GM21717 (cell line): ENCODE measurements at regions not wholly inside any gene's neighbourhood (a gene's known extent, or its start where the extent isn't known, plus 50 kb on each side); places are given as distances from the start of the nearest gene placed in this dataset.
A peak's percentile ranks its signal among the peaks of the same experiment; 100 is the strongest.

Source experiments
- ATAC-seq: cut with Tn5 transposase; IDR thresholded peaks from one replicate; pipeline ENCODE4 v1.9.1; 2021; ENCODE audit warnings: mild to moderate bottlenecking, moderate library complexity; ENCODE audit not compliant: unreplicated experiment

DNA sequence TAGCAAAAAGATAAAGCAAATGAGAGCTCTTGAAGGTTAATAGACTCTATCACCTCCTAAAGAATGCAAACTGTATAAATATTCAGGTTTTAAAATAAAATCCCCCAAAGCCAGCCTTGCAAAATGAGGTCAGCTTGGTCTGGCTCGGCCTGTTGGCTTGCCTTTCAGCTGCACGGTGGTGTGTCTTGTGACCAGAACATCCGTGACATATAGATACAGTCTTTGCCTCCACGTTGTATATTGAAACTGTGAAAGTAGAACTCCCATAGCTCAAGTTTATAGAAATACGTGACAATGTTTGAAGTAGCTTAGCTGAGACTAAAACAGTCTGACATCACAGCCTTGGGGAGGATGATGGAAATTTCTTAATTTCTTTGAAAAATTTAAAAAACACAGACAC, 236.6 kb upstream of the MYOCD start:
- ATAC-seq, result no peak

- ATAC-seq, result peak; percentile 90
Observed at GRCh38 chr17:12431188-12431587, 234.5 kb upstream of the MYOCD start.

GRCh38 chr17:12438212-12438611, 227.5 kb upstream of the MYOCD start:
- ATAC-seq, result no peak

DNA sequence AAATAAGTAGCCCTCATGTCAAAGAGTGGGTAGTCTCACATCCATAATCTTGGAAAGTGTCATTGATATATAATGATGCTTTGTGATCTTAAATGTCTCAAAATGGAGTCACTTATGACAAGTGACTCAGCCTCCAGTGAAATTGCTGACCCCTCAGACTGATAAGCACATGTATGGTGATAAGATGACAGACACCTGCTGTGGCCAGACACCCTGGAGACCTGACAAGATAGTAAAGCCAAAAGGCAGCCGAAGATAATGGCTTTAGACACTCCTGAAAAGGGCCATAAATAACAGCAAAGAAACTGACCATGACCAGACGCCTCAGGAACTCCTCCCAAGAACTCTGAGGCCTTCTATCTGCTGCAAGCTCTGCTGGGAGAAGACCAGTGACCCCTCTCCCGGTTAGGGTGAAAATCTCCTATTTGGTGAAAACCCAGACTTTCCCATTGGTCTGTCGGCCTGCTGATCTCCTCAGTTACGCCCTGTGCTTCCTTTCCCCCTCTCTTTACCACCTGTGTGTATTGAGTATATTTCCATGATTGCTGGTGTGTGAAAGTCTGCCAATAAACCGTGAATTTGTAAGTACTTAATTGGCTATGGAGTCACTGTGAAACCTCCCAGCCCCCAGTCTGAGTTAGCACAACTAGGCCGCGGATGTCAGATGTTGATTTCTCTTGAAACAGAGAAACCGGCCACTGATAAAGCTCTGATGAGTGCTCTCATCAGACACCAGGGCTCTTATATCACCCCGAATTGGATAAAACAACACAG, 226.7 kb upstream of the MYOCD start:
- ATAC-seq, result no peak

DNA sequence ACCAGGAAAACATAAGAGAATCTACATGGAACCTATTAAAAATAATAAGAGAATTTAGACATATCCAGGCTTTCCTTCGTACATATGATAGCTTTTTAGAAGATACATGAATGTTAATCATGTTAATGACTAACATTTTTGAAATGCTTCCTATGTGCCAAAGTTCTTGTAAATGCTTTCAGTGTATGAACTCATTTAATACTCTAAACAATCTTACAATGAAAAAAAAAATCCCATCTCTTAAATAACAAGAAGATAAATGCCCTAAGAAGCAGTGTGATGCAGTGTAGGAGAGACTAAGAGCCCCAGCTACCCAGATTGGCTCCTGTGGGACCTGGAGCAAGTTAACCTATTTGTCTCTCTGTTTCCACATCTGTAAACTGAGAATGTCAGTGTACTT, 220.4 kb upstream of the MYOCD start:
- no peak for ATAC-seq

DNA sequence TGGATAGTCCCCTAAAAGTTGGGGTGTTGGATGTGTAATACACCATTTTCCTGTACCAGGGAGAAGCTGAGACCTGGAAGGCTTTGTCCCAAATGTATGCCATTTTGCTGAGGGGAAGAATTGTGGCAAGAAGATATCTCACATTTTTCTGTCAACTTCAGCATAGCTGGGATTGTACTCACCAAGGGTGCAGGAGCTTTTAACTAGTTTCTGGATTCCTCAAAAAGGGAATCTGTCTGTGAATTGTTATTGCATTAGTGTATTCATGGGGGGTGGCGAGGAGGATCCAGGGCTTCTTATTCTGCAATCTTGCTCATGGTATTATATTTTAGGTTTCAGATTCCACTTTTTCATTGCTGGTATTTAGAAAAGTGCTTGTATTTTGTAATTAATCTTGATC, 208.2 kb upstream of the MYOCD start:
- no peak for ATAC-seq

GRCh38 chr17:12459736-12460135, 206.0 kb upstream of the MYOCD start:
- no peak for ATAC-seq

GRCh38 chr17:12463102-12463501, 202.6 kb upstream of the MYOCD start:
- ATAC-seq, result no peak

DNA sequence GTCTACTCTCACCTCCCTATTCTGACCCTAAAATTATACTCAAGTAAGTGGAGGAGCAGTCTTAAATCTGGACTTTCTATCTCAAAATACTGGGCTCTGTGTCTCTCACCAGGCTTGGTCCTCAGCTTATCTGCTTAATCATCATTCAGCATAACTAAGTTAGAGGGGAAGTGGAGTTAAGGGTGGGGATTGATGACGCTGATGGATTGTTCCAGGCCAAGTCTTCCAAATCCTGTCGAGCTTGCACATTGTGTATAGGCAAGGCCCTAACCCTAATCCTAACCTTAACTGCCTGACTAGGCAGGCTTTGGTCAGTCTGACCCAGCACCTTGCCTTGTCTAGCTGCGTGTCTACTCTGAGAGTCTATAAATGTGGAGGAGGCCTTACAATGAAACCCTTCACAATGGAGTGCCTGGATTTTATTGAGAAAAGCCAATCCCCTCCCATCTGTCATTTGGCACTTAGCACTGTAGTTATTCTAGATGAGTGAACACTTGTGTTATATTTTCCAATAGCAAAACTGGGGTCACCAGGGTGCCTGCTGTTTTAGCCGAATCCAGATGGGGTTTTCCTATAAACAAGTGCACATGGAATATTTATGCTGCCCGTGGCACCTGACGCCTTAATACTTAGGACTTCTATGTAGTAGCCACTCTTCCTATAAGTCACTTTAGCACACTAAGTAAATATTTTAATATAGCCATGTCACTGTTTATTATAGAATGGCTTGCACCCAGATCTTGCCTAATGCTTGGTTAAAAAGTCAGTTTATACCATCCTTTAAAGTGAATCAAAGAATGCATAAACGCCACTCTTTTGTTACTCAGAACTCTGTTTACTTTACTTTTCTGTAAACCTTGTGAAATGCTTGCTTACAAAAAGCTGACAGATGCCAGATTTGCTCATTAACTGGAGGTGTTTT, 193.2 kb upstream of the MYOCD start:
- no peak for ATAC-seq

DNA sequence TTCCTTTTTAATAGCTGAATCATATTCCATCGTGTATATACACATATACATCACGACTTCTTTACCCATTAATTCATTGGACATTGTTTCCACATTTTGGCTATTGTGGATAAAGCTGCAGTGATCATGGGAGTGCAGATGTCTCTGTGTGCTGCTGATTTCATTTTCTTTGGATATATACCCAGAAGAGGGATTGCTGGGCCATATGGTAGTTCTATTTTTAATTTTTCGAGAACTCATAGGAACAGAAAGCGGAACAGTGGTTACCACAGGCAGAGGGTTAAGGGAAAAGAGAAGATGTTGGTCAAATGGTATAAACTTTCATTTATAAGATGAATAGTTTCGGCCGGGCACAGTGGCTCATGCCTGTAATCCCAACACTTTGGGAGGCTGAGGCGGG, 187.4 kb upstream of the MYOCD start:
- no peak for ATAC-seq

DNA sequence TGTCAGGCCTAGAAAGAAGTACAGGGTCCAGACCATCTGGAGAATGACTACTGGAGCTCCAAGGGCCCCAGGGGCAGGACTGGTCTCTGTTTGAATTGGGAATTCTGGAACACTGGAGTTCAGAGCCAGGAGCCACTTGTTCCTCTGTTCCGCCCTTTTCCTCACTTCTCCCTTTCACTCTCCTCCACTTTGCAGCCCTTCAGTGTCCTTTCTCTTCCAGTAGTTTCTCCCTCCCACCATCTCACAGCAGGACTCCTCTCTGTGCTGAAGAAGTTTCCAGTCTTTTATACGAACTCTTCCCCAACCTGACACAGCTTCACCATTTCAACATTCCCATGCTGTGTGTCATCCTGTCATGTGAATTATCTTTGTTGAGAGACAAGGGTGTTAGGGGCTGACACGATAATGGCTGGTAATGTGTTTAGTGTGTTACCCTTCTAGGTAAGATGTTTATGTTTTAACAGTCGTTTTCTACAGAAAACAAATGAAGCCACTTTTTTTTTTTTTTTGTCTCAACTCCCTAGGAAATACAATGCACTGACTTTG, 180.3 kb upstream of the MYOCD start:
- no peak for ATAC-seq

- no peak for ATAC-seq
Observed at GRCh38 chr17:12489325-12489724, 176.4 kb upstream of the MYOCD start.

DNA sequence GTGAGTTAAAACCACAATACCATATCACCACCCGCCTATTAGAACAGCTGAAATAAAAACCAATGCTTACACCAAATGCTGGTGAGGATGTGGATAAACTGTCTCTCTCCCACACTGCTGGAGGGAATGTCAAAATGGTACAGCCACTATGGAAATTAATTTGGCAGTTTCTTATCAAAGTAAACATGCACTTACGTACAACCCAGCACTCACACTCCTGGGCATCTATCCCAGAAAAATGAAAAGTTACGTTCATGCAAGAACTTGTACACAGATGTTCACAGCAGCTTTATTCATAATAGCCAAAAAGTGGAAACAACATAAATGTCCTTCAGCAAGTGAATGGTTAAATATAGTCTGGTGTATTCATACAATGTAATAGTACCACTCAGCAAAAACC, 173.2 kb upstream of the MYOCD start:
- ATAC-seq, result no peak

GRCh38 chr17:12505866-12506265, 159.8 kb upstream of the MYOCD start:
- ATAC-seq, result no peak

DNA sequence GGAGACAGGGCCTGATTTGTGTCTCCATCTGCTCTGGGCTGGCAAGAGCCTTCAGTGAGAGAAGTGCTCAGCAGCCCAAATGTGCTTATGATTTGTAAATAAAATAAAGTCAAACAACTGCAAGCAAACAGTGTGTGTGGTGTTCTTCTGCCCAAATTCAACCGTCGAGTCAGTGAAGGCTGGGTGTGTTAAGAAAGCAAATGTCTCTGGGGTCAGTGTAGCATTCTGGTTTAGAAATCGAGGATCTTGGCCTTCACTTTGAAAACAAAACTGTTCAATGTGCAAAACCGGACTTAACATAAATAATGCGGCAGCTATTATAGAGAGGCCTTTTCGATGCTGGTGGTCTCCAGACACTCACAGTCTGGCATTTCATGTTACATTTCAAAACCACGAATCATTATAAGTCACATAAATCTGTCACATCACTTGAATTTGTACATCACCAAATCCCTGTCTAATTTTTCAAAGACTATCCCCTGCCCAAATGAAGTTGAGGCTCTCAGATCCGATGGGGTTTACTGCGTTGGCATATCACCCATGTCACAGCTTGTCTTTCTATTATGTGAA, 158.6 kb upstream of the MYOCD start:
- no peak for ATAC-seq

DNA sequence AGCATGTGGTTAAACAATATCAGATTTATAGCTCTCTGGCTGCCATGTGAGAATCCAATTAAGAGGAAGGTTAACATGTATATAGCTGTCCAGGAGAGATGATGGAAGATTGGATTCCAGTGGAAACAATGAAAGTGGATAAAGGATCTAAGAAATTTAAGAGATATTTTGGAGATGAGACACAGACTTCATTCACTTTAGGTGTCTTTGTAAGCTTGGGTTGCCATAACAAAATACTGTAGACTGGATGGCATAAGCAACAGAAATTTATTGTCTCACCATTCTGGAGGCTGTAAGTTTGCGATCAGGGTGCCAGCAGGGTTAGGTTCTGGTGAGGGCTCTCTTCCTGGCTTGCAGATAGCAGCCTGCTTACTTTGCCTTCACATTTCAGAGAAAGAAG, 155.9 kb upstream of the MYOCD start:
- ATAC-seq, result no peak

- no peak for ATAC-seq
Observed at GRCh38 chr17:12510535-12510934, 155.2 kb upstream of the MYOCD start.

DNA sequence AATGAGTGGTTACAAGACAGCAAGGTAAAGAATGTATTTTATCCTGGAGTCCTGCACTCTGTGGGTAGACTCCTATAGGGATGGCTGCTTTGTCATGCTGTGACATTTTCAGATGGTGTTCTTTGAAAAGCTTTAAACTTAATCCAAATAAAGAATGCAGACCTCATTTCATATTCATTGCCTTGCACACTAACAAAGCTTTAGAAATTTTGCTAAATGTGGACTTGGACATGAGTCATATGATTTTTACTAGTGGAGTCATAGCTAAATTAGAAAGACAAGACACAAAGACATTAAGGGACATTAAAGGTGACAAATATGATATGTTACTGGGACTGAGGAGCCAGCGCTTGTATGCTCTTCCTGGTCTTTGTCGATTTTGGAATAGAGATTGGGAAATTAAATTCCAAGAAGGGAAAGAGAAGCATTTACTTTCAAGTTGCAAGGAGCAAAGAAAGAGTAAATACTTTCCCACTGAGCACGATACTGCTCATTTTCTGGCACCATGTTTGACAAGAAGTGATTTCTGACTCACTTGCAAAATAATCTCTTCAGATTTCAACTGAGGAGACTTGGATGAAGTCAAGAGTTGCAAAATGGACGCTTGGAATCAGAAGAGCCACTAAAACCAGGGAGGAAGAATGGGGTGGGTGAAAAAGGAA, 152.9 kb upstream of the MYOCD start:
- no peak for ATAC-seq

GRCh38 chr17:12514596-12514995, 151.1 kb upstream of the MYOCD start:
- ATAC-seq, result no peak

- ATAC-seq, result no peak
Observed at GRCh38 chr17:12519956-12520594, 145.6 kb upstream of the MYOCD start.

DNA sequence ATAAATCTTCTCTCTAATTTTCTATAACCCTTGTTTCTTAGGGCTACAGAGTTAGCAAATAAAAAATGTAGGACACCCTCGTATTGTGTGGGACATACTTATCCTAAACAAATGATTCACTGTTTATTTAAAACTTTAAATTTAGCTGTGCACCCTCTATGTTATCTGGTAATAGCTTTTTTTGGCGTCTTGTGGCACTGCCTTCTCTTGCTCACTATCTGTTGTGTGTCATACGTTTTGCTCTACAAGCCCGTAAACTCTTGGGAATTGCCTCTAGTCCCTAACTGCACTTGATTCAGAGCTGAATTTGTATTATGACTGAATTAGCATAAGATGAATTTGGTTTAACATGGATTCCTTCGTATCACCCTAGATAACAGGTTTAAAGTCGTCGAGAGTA, 144.3 kb upstream of the MYOCD start:
- no peak for ATAC-seq
